ENCODE measurements at regions not wholly inside any gene's neighbourhood (a gene's known extent, or its start where the extent isn't known, plus 50 kb on each side); places are given as distances from the start of the nearest gene placed in this dataset.

GRCh38 chr2:120424274-120424796 is 78.4 kb downstream of the INHBB start:
- DNase-seq (ENCODE audit: extremely low read depth, low read depth, low spot score), result no peak

GRCh38 chr2:120425014-120425413 is 79.1 kb downstream of the INHBB start:
- no peak for DNase-seq (ENCODE audit: extremely low read depth, low read depth, low spot score)

GRCh38 chr2:120428748-120429147 is 82.8 kb downstream of the INHBB start:
- DNase-seq (ENCODE audit: extremely low read depth, low read depth, low spot score), result no peak

GRCh38 chr2:120429586-120430500 is 83.9 kb downstream of the INHBB start:
- no peak for DNase-seq (ENCODE audit: extremely low read depth, low read depth, low spot score)

GRCh38 chr2:120430501-120430830 is 84.5 kb downstream of the INHBB start:
- DNase-seq (ENCODE audit: extremely low read depth, low read depth, low spot score), result no peak

- DNase-seq (ENCODE audit: extremely low read depth, low read depth, low spot score), result no peak
These were observed 85.0 kb downstream of the INHBB start for GRCh38 chr2:120430957-120431356.

GRCh38 chr2:120431386-120432292 is 85.7 kb downstream of the INHBB start:
- DNase-seq (ENCODE audit: extremely low read depth, low read depth, low spot score), result no peak

GRCh38 chr2:120432293-120432975 is 86.5 kb downstream of the INHBB start:
- no peak for DNase-seq (ENCODE audit: extremely low read depth, low read depth, low spot score)

GRCh38 chr2:120432976-120433815 is 87.3 kb downstream of the INHBB start:
- no peak for DNase-seq (ENCODE audit: extremely low read depth, low read depth, low spot score)

GRCh38 chr2:120433816-120434290 is 87.9 kb downstream of the INHBB start:
- no peak for DNase-seq (ENCODE audit: extremely low read depth, low read depth, low spot score)

GRCh38 chr2:120434492-120435308 is 88.8 kb downstream of the INHBB start:
- DNase-seq (ENCODE audit: extremely low read depth, low read depth, low spot score), result no peak

- no peak for DNase-seq (ENCODE audit: extremely low read depth, low read depth, low spot score)
These were observed 89.9 kb downstream of the INHBB start for GRCh38 chr2:120435671-120436459.

- no peak for DNase-seq (ENCODE audit: extremely low read depth, low read depth, low spot score)
These were observed 90.5 kb downstream of the INHBB start for GRCh38 chr2:120436460-120436739.

GRCh38 chr2:120436885-120437603 is 91.1 kb downstream of the INHBB start:
- DNase-seq (ENCODE audit: extremely low read depth, low read depth, low spot score), result peak; percentile 4

GRCh38 chr2:120437604-120438000 is 91.7 kb downstream of the INHBB start:
- no peak for DNase-seq (ENCODE audit: extremely low read depth, low read depth, low spot score)

- DNase-seq (ENCODE audit: extremely low read depth, low read depth, low spot score), result no peak
These were observed 92.5 kb downstream of the INHBB start for GRCh38 chr2:120438301-120439066.

- DNase-seq (ENCODE audit: extremely low read depth, low read depth, low spot score), result no peak
These were observed 93.1 kb downstream of the INHBB start for GRCh38 chr2:120439067-120439368.

Data from glomerular endothelial cell (primary cell).